GM20000 (cell line): ENCODE measurements at regions not wholly inside any gene's neighbourhood (a gene's known extent, or its start where the extent isn't known, plus 50 kb on each side); places are given as distances from the start of the nearest gene placed in this dataset.
"Not testable (repeated sequence)": the region's sequence is repeated elsewhere in the genome, so short reads cannot be mapped to it uniquely, and the experiment has no call there.

Source experiments
- DNase-seq: peaks from one replicate; pipeline ENCODE4 v3.0.0; 2012; ENCODE audit warnings: low spot score
- TF ChIP-seq, protein P1 (sequence below): IDR thresholded peaks from 2 replicates; pipeline ENCODE4 v1.5.1; 2012; ENCODE audit warnings: mild to moderate bottlenecking, control low read depth; ENCODE audit errors: extremely low read depth, missing control alignments

GRCh38 chr10:33026422-33026821, 68.4 kb upstream of the ITGB1 start:
- TF ChIP-seq, protein P1, sequence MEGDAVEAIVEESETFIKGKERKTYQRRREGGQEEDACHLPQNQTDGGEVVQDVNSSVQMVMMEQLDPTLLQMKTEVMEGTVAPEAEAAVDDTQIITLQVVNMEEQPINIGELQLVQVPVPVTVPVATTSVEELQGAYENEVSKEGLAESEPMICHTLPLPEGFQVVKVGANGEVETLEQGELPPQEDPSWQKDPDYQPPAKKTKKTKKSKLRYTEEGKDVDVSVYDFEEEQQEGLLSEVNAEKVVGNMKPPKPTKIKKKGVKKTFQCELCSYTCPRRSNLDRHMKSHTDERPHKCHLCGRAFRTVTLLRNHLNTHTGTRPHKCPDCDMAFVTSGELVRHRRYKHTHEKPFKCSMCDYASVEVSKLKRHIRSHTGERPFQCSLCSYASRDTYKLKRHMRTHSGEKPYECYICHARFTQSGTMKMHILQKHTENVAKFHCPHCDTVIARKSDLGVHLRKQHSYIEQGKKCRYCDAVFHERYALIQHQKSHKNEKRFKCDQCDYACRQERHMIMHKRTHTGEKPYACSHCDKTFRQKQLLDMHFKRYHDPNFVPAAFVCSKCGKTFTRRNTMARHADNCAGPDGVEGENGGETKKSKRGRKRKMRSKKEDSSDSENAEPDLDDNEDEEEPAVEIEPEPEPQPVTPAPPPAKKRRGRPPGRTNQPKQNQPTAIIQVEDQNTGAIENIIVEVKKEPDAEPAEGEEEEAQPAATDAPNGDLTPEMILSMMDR, result no peak
- no peak for DNase-seq

GRCh38 chr10:33025910-33026309, 67.9 kb upstream of the ITGB1 start:
- TF ChIP-seq, protein P1, result no peak
- DNase-seq, result no peak

DNA sequence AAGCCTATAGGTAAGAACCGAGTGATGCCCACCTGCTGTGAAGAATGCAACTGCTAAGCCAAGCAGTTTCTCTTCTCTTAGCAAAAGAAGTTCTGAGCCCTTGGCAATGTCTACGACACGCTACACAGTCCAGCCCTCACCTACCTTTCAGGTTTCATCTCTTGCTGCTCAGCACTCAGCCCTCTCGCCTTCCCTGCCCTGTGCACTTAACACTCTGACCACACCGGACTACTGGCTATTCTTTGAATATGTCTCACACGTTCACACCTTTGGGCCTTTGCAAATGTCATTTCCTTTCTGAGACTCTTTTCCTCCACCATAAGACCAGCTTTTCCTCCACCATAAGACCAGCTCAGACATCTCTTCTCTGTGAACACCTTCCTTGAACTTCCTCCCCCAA, 67.0 kb upstream of the ITGB1 start:
- TF ChIP-seq, protein P1, result no peak
- no peak for DNase-seq

GRCh38 chr10:33022691-33023090, 64.7 kb upstream of the ITGB1 start:
- TF ChIP-seq, protein P1, result no peak

GRCh38 chr10:33022090-33022489, 64.1 kb upstream of the ITGB1 start:
- DNase-seq, result no peak
- TF ChIP-seq, protein P1, result no peak

More at GRCh38 chr10:33022691-33023090, 64.7 kb upstream of the ITGB1 start:
- DNase-seq, result no peak

- TF ChIP-seq, protein P1, result no peak
- no peak for DNase-seq
These were observed 59.0 kb upstream of the ITGB1 start for GRCh38 chr10:33016988-33017387.

GRCh38 chr10:33015761-33016547, 57.9 kb upstream of the ITGB1 start:
- no peak for DNase-seq
- TF ChIP-seq, protein P1, result no peak

DNA sequence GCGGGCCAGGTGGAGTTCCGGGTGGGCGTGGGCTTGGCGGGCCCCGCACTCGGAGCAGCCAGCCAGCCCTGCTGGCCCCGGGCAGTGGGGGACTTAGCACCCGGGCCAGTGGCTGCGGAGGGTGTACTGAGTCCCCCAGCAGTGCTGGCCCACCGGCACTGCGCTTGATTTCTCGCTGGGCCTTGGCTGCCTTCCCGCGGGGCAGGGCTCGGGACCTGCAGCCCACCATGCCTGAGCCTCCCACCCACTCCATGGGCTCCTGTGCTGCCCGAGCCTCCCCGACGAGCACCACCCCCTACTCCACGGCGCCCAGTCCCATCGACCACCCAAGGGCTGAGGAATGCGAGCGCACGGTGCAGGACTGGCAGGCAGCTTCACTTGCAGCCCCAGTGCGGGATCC, 55.3 kb upstream of the ITGB1 start:
- DNase-seq, result not testable (repeated sequence)
